Suppressor macrophage treated with lipopolysaccharide for 4 hours (primary cell): ENCODE measurements at regions not wholly inside any gene's neighbourhood (a gene's known extent, or its start where the extent isn't known, plus 50 kb on each side); places are given as distances from the start of the nearest gene placed in this dataset.

ENCODE experiments used
- DNase-seq: peaks from one replicate; pipeline ENCODE4 v3.0.0-alpha.2; 2020

DNA sequence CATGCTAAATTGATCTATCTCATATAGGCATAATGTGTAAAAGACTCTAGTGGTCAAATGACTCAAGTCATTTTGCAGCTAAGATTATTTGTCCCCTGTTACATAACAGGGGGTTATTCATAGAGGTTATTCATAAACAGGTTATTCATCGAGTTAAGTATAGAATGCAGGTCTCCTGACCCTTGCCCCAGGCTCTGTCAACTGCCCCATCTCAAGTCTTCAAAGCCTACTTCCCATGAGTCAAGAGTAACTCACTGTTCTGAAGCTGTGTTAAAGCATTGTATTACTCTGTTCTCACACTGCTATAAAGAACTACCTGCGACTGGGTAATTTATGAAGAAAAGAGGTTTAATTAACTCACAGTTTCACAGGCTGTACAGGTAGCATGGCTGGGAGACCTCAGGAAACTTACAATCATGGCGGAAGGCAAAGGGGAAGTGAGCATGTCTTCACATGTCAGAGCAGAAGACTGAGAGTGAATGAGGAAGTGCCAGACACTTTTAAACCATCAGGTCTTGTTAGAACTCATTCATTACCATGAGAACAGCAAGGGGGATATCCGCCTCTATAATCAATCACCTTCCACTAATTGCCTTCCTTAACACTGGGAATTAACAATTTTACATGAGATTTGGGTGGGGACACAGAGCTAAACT is 226.2 kb upstream of the BLID start:
- no peak for DNase-seq

DNA sequence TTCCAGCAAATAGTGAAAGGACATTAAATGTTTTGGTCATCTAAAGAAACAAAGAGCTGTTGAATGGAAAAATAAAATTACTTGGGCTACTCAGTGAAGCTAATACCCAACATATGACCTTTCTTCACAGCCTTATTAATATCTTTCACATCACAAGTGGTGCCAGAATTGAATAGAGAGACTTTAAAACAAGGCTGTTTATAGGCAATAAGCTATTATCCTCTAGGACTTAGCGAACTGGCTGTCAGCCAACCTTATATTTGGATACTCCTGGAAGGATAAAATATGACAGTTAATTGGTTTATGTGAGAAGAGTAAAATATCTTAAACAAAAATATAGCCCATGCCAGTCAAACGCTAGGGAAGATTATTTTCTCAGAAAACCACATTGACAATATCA is 225.5 kb upstream of the BLID start:
- DNase-seq, result no peak

DNA sequence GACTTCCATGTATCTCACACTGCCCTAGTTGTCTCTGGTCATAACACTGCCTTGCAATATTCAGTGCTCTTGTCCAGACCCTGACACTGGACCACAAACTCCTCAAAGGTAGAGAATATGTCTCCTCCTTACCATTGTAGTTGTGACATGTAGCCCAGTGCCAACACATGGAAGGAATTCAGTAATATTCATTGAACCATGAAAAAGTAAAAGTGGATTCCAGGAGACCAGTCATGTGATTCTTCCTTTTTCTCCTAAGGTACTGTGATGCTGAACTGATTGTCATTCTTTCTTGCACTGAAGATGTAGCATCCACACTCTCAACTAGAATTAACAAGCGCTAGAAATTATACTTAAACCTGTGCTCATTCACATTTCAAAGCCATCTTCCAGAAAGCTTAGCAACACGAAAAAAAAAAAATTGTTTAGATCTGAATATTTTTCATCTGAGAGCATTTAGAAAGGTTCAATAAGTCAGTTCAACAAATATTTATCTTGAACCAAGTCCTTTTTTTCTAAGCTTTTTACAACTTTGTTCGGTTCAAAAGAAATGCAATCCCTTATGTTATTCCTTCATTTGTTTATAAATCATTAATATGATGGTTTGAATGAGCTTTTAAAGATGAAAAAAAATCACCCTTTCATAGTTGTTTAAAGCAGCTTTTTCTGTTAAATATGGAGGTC is 224.7 kb upstream of the BLID start:
- DNase-seq, result no peak

DNA sequence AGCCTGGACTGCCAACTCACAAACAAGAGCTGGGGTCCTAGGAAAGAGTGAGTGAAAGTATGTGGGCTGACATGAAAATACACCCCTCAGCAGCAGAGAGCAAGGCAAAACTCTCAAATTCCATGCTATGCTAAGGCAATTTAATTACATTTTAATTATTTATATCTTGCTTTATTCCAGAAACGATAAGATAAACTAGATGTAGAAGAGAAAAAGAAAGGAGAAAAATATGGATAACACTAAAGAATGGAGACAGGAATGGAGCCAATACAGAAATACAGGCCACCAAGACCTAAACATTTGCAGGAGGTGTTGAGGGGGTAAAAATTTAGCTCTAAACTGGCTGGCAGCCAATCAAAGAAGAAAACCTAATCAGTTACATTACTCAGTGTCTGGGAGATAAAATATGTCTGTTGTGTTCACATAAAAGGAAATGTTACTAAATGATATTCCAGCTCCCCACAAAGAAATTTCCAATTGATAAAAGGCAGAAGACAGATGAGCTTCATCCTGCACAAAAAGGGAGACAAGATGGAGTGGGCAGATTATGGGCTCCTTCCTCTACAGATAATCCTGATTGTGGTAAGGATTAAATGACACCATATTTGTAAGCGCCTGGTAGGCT is 223.5 kb upstream of the BLID start:
- DNase-seq, result no peak

DNA sequence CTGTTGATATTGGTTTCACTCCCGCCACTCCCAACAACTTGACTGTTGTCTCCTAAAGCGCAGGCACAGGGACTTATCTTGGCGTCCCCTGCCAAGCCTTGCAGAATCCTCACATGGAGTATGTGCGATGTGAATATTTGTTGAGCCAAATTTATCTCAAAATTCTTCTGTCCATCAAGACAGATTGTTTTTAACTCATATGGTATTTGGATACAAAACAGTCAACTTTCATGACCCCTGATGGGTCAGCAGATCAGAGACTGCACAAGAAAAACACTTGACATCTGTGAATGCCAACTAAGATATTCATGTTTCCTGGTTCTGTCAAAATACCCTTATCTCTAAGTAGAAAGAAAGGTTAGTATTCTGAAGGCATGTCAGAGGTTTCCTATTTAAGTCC is 221.7 kb upstream of the BLID start:
- DNase-seq, result no peak

DNA sequence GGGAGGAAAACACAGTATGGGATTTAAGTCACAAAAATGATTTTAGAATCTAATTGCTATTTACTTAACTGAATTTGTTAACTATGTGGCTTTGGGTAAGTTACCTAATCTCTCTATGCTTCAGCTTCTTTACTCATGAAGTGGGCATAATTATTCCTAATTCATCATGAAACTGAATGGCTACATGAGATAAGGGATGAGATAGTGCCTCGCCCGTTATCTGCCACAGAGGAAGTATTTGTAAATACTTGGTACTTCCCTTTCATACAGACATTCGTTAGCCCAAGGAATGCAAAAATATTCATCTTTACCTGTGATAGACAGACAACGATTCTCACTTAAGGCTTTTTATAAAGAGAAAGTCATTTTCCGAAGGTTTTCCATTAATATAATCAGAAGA is 221.2 kb upstream of the BLID start:
- DNase-seq, result no peak

DNA sequence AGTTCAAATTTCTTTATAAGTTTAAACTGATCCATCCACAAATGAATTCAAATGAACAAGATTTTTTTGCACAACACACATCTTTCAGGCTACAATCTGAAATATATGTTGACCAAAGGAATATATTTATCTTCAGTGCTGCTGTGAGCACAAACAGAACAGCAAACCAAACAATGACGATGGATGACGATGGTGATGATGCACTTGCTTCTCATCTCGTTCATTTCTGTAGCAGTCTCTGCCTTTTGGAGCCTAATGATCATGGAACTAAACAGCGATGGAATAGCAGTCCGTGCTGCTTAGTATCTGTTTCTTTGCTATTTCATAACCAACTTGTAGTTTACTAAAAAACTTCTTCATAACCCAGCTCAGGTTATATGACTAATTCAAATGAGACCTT is 220.7 kb upstream of the BLID start:
- DNase-seq, result no peak

DNA sequence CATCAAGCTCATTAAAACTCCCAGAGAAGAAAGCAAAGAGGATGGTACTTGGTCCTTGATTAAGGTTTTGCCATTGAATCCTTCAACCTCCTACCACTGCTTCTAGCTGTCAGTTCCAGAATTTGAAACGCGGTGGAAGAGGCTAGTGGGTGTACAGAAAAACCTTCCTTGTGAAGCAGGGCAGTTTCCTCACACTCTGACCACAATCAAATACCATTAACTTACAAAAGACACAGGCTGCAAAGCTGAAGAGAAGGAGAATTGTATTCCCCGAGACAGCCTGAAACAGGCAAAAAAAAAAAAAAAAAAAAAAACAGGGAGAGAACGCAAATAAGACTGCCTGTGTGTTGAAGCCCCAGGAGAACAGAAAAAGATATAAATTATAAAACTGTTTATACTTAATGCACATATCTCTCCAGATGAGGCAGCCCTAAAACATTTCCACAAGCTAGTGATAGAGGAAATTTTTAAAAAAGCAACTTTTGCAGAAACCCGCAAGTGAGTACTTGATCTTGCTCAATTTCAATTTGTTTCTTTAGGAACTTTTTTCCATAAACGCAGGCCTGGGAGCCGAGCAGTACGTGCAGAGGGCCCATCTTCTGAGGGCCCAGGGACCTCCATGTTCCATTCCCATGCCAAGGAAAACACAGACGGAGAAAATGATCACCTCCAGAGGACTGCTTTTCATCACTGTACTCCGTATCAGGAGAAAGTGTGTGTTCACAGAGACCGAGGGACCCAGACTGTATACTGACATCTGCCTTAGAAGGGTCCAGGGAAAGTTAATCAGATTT is 218.7 kb upstream of the BLID start:
- DNase-seq, result no peak

DNA sequence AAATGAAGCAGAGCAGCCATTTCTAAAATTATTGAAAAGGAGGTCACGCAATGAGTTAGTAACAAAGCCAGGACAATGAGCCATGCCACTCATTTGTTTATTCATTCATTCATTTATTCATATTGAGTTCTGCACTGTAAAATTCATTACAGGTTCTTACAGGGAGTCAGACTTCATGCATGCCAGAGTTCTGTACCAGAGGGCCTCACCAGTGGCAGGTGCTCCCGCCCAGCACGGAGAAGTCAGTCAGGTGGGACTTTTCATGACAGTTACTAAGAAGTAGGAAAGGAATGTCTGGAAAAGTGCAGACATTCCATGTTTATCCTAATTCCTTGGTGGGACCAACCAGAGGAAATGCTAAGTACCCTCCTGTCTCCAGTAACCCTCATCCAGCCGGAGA is 217.5 kb upstream of the BLID start:
- no peak for DNase-seq

DNA sequence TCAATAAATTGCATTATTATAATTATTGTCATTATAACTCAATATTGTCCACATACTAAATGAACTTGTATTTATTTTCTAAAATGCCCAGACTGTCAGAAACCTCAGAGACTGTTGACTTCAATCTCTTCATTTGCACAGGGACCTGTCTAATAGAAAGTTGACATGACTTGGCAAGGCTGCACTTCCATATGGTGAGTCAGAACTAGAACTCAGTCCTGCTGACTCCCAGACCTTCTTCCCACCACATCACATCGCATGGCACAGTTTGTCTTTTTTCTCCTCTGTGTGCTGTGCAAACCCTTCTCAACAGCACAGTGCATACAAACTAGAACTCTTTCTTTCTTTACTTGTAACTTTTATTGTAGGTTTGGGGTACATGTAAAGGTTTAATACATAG is 215.1 kb upstream of the BLID start:
- DNase-seq, result peak; percentile 35

DNA sequence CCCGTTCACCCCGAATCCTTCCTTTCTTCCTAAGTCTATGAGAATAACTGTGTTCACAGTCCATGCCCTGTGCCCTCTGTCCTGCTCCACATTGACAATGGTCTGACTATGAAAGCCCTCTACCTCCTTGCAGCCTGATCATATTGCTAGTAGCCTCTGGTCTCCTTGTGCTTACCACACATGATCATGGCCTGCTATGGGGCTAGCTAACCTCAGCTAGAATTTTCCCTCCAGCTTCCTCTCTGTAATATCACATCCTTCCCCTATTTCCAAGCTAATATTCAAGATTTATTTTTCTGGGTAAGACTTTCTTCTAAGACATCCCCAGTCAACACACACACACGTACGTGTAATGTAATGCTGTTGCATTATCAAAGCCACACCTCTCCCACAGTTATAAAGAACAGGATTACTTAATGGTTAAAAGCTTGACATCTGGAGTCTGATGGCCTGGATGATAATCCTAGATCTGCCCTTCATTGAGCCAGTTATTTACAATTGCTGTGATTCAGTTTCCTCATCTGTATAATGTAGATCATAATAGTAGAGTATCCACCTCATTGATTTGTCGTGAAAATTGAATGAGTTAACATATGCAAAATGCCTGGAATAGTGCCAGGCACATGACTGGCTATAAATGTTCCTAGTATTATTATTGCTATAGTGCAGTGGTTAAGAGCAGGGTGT is 214.4 kb upstream of the BLID start:
- no peak for DNase-seq

DNA sequence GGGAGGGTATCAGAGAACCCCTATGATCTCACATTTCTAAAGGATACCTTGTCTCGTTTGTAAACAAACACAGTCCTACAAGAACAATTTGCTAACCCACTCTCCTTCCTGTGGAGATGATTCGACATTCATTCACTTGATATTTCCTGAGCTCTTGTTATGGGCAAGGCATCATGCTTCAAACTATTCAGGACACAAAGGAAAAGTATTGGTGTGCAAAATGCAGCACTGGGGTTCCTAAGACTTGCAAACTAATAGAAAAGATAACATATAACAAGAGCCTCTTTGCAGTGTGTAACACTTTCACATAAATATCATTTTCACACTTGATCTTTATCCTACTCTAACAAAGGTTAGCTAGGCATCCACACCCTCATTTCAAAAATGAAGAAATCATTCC is 211.5 kb upstream of the BLID start:
- DNase-seq, result no peak

DNA sequence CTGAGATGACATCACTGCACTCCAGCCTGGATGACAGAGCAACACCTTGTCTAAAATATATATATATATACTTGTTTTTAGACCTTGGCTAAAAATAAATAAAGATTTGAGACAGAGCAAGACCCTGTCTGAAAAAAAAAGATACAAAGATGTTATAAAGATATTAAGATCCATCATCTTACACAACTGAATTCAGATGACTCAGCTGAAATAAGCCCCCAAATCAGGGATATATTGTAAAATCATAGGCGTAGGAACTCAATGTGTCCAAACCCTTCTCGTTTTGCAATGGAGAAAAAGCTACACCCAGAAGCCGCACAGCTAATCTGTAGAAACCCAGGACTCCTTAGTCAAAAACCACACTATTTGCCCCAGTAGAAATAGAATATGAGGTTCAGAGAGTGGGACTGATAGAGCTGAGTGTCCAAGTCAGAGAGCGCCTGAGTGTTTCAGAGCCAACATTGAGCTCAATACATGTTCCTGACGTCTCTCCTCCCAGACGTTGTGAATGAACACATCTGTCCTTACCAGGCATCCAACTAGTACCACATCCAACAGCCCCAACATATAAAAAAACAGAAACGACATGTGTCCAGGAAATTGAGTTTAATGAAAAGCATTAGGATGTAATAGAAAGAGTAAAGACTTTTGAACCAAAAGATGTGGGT is 207.9 kb upstream of the BLID start:
- DNase-seq, result no peak

DNA sequence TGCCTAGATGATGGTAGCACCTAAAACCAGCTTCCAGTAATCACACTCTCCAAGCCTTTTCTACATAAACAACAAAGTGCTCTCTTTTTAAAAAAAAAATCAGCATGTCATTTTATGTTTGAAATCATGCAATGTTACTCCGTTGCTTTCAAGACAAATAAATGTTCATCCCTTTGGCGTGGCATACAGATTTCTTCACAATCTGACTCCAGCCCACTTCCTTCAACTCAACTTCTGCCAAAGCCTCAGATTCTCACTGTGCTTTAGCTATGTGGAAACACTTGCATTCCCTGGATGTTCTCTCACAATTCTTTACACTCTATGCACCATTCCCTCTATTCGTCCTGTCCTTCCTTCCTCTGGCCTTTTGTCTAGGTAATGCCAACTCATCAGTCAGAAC is 206.3 kb upstream of the BLID start:
- peak; percentile 20 for DNase-seq

DNA sequence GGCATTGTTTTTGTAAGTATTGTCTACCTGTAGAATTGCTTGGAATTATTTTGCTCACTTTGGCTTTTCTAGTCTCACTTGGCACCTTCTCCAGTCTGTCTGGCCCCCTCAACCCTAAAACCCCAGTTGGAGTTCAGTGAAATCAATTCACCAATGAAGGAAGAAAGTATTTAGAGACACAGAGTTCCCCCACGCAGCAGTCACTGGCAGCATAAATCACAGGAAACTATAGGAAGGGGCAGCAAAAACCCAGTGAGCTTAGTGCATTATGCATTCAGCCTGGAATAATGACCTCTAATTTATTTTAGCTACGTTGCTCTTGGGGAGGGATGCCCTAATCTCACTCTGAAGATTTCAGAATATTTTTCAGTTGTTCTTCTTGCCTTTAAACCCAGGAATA is 204.7 kb upstream of the BLID start:
- DNase-seq, result no peak

DNA sequence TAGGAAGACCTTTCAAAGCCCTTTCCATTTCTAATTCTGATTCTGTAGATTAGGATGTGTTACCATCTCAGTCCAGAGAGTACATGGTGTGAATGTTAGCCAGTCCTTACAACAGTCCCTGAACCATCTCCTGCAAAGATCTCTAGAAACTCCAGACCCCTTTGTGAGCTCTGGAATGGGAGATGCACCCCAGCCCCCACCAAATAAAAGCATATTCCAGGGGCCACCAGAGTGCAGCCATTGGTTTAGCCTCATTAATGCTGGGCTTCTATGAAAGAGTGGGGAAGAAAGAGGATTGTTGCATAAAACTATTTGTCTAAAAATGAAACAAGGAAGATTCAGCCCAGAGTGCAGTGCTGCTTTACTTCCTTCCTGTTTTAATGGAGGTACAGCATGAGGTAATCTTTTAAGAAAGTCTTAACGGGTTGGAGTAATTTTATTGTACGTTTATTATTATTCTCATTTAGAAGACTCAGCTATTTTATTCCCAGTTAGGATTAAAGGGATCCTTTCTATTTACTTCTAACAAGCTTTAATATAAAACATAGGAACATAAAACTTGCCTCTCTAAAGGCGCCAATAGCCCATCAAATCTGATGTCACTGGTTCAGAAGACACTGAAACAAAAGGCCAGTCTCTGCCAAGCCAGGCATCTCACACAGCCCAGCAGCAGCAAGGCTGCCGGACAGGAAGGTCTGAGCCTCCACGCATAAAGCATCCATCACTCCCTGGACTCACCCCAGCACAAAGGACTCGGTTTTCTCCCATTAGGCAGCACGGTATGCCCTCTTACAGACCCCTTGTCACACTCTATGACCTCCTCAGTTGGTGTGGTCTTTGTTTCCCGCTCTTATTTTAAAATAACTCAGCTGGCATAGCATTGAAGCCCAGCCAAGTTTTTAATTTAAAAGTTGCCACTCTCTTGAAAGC is 203.9 kb upstream of the BLID start:
- DNase-seq, result peak; percentile 57

DNA sequence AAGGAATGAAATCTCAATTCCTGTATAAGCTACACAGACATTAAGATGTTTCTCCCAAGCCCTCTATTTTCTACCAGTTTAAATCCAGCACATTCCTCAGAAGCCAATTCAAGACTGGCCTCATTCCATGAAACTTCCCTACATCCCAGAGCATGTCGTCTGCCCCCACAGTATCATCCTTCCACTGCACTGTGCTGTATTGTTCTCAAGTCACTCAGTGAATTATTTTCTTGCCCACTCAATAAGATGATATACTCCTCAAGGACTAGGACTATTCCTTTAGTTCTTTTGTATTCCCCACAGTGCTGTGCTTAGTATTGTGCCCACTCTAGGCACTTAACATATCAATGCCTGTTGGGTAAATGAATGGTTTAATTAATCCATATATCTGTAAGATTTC is 203.1 kb upstream of the BLID start:
- no peak for DNase-seq

DNA sequence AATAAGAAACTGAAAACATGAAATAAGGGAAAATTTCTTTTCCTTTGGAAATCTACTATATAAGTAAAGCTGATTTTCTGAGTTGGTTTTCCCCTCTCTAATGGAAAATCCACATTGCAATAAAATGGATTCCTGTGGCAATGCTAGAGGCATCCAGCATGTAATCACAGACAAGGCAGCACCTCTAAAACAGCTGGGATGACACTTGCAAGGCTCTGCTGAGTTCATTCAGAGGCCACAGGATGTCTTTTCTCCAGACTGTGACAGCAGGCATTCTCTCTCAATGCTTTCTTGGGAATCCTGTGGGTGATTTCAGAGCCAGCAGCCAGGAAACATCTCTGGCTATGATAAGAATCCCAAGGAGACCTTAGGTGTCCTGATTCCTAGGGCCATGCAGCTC is 201.3 kb upstream of the BLID start:
- DNase-seq, result peak; percentile 35

DNA sequence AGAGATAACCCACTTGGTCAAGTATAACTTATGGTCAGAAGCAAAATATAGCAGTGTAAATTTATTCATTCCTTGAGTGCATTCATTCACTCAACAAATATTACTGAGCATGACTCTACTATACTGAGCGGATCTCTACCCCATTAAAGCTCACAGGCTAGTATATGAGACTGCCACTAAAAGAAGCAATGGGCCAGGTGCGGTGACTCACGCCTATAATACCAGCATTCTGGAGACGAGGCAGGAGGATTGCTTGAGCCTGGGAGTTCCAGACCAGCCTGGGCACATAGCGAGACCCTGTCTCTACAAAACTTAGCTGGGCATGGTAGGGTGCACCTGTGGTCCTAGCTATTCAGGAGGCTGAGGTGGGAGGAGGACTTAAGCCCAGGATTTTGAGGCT is 197.6 kb upstream of the BLID start:
- DNase-seq, result no peak

DNA sequence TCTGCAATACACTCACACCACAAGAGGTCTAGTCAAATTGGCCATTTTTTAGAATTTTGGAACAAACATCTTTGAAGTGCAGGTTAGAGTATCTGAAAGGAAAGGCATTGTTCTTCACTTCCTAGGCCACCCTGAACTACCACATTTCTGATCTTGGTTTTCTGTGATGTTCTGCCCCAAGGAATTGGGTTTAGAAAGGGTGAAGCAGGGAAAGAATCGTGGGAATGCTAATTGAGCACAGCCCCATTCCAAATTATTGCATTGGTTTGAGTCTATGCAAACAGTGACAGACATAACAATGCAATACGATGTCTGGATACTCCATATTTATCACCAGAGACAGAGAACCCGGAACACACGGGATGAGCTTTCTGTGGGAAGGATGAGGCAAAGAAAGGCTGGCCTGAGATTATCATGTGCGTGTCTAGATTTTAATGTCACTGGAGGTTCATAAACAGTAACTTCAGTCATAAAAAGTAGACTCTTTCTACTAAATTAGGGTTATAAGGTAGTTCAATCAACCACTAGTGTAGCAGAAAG is 195.3 kb upstream of the BLID start:
- no peak for DNase-seq

DNA sequence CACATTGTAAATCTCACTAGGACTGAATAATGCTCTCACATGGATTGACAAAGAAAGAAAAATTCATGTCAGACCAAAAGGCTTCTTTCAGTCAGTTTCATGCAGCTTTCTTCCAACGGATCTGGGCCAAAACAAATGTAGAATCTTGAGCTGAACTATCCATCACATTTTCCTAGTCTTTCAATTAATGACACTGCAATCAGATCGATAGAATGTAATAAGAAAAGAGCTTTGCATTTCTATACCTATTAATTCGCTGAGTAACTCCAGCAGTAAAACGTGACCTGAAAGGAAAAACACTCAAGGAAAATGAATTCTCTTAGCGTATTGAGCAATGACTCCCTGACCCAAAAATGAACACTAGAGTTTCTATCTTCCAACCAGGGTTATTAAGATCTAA is 194.8 kb upstream of the BLID start:
- DNase-seq, result no peak
